RCC 7860 (cell line): ENCODE measurements at regions not wholly inside any gene's neighbourhood (a gene's known extent, or its start where the extent isn't known, plus 50 kb on each side); places are given as distances from the start of the nearest gene placed in this dataset.
"Not testable (repeated sequence)": the region's sequence is repeated elsewhere in the genome, so short reads cannot be mapped to it uniquely, and the experiment has no call there.

Experiments used
- DNase-seq: peaks from one replicate; pipeline ENCODE4 v3.0.0-alpha.2; 2015; ENCODE audit warnings: low spot score
- FAIRE-seq: peaks from 2 replicates; lab custom pipeline; 2012; peaks lifted over from hg19 to GRCh38; lab: Jason Lieb, UNC

- not testable (repeated sequence) for FAIRE-seq, DNase-seq
Observed at GRCh38 chr2:90179591-90179990, 1488.1 kb downstream of the RPIA start.

GRCh38 chr2:90207454-90208058 is 1516.1 kb downstream of the RPIA start:
- FAIRE-seq (no peak), DNase-seq (peak; percentile 9)

- no peak for DNase-seq
- no peak for FAIRE-seq
Observed at GRCh38 chr2:90209009-90209408, 1517.5 kb downstream of the RPIA start.

GRCh38 chr2:90209806-90210205 is 1518.3 kb downstream of the RPIA start:
- DNase-seq (no peak), FAIRE-seq (no peak)

- not testable (repeated sequence) for FAIRE-seq
Observed at GRCh38 chr2:90215880-90216279, 1524.4 kb downstream of the RPIA start.

GRCh38 chr2:90216801-90217200 is 1525.3 kb downstream of the RPIA start:
- DNase-seq, FAIRE-seq: not testable (repeated sequence)

More at GRCh38 chr2:90215880-90216279, 1524.4 kb downstream of the RPIA start:
- DNase-seq, result not testable (repeated sequence)

GRCh38 chr2:90218534-90218933 is 1527.1 kb downstream of the RPIA start:
- FAIRE-seq, DNase-seq: not testable (repeated sequence)

GRCh38 chr2:90220623-90221299 is 1529.3 kb downstream of the RPIA start:
- FAIRE-seq, DNase-seq: not testable (repeated sequence)

- FAIRE-seq, result no peak
Observed at GRCh38 chr2:90221300-90221651, 1529.8 kb downstream of the RPIA start.

GRCh38 chr2:90224767-90225166 is 1533.3 kb downstream of the RPIA start:
- FAIRE-seq, result not testable (repeated sequence)

More at GRCh38 chr2:90221300-90221651, 1529.8 kb downstream of the RPIA start:
- no peak for DNase-seq

GRCh38 chr2:90226465-90227072 is 1535.1 kb downstream of the RPIA start:
- not testable (repeated sequence) for DNase-seq, FAIRE-seq

More at GRCh38 chr2:90224767-90225166, 1533.3 kb downstream of the RPIA start:
- not testable (repeated sequence) for DNase-seq

GRCh38 chr2:90231199-90231598 is 1539.7 kb downstream of the RPIA start:
- not testable (repeated sequence) for FAIRE-seq, DNase-seq

GRCh38 chr2:90235452-90235851 is 1544.0 kb downstream of the RPIA start:
- FAIRE-seq, result not testable (repeated sequence)

GRCh38 chr2:90237923-90238361 is 1546.5 kb downstream of the RPIA start:
- not testable (repeated sequence) for DNase-seq

More at GRCh38 chr2:90235452-90235851, 1544.0 kb downstream of the RPIA start:
- DNase-seq, result not testable (repeated sequence)

GRCh38 chr2:90238505-90239230 is 1547.2 kb downstream of the RPIA start:
- not testable (repeated sequence) for FAIRE-seq

More at GRCh38 chr2:90237923-90238361, 1546.5 kb downstream of the RPIA start:
- FAIRE-seq, result not testable (repeated sequence)

GRCh38 chr2:90239769-90240168 is 1548.3 kb downstream of the RPIA start:
- FAIRE-seq, DNase-seq: not testable (repeated sequence)

More at GRCh38 chr2:90238505-90239230, 1547.2 kb downstream of the RPIA start:
- not testable (repeated sequence) for DNase-seq

- not testable (repeated sequence) for DNase-seq, FAIRE-seq
Observed at GRCh38 chr2:90244902-90245765, 1553.7 kb downstream of the RPIA start.

- FAIRE-seq, DNase-seq: not testable (repeated sequence)
Observed at GRCh38 chr2:90248400-90248799, 1556.9 kb downstream of the RPIA start.

- DNase-seq, FAIRE-seq: not testable (repeated sequence)
Observed at GRCh38 chr2:90250350-90250749, 1558.9 kb downstream of the RPIA start.
